ENCODE measurements at regions not wholly inside any gene's neighbourhood (a gene's known extent, or its start where the extent isn't known, plus 50 kb on each side); places are given as distances from the start of the nearest gene placed in this dataset.

DNA sequence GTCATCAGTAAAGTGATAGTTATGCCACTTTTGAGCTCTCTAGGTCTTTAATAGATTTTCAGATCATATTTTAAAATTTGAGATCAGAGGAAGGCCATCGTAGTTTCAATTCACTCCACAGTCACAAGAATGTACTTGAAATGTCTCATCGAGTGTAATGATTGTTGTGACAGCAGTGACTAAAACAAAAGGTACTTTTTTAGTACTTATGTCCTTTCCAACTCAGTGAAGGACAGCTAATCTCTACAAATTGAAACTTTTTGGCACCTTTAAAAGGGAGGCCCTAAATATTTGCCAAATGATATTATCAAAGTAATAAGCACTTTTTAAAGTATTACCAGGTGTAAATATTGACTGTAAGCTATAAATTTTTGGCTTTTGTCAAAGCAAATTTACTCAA lies 702.9 kb upstream of the GRM3 start:
- TF ChIP-seq, protein P1, sequence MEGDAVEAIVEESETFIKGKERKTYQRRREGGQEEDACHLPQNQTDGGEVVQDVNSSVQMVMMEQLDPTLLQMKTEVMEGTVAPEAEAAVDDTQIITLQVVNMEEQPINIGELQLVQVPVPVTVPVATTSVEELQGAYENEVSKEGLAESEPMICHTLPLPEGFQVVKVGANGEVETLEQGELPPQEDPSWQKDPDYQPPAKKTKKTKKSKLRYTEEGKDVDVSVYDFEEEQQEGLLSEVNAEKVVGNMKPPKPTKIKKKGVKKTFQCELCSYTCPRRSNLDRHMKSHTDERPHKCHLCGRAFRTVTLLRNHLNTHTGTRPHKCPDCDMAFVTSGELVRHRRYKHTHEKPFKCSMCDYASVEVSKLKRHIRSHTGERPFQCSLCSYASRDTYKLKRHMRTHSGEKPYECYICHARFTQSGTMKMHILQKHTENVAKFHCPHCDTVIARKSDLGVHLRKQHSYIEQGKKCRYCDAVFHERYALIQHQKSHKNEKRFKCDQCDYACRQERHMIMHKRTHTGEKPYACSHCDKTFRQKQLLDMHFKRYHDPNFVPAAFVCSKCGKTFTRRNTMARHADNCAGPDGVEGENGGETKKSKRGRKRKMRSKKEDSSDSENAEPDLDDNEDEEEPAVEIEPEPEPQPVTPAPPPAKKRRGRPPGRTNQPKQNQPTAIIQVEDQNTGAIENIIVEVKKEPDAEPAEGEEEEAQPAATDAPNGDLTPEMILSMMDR (IDR thresholded peaks at IDR 0.05; ENCODE audit: low read length): no peak
- TF ChIP-seq EZH2 (IDR thresholded peaks at IDR 0.05; ENCODE audit: borderline replicate concordance, low read length): no peak

Data from OCI-LY1 (cell line).